ENCODE measurements at regions not wholly inside any gene's neighbourhood (a gene's known extent, or its start where the extent isn't known, plus 50 kb on each side); places are given as distances from the start of the nearest gene placed in this dataset.

DNA sequence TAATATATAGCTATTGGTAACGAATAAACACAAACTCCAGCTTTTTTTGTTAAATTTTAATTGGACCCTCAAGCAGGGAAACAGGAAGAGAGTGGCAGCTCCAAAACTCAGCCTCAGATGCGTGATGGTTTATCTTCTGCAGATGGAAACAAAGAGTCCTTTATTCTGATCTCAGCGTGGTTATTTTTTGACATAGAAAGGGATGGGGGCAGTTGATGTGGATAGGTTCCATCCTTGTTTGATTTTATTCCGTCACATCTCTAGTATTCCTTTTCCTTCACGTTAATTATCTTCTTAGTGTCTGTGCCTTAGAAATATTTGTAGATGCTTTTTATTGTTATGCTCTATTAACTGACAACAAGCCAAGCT lies 447.6 kb upstream of the SEL1L start:
- Histone ChIP-seq H3K4me1 (no peaks in the 10 kb centered on the region), H3K4me3 (no peak overlapping the region), H3K27ac (no peak overlapping the region), H3K27me3 (no peaks in the 10 kb centered on the region), H3K36me3 (no peaks in the 10 kb centered on the region), H3K9me3 (no peaks in the 10 kb centered on the region)
- WGBS, 2 donors = 65 to 73% methylated on average over 5 of the region's 5 CpGs
- TF ChIP-seq POLR2AphosphoS5 (IDR thresholded peaks at IDR 0.05) = no peak
- no peak for TF ChIP-seq EP300 (IDR thresholded peaks at IDR 0.05)
- TF ChIP-seq POLR2A (IDR thresholded peaks at IDR 0.05) = no peak
- TF ChIP-seq CTCF (IDR thresholded peaks at IDR 0.05) = no peak
- ATAC-seq (ENCODE audit: low FRiP score in 2 of 2) (no peak), DNase-seq (no peak)

- no peaks in the 10 kb centered on the region for H3K4me1 ChIP-seq
- WGBS, 2 donors = 70 to 72% methylated on average over 4 of the region's 4 CpGs
- no peaks in the 10 kb centered on the region for H3K27me3 ChIP-seq
- H3K36me3 ChIP-seq = no peaks in the 10 kb centered on the region
- no peak overlapping the region for H3K4me3 ChIP-seq
- ATAC-seq (ENCODE audit: low FRiP score in 2 of 2) (no peak), DNase-seq (no peak)
- H3K9me3 ChIP-seq = no peaks in the 10 kb centered on the region
- no peak for TF ChIP-seq EP300 (IDR thresholded peaks at IDR 0.05)
- no peak overlapping the region for H3K27ac ChIP-seq
These were observed 448.4 kb upstream of the SEL1L start for GRCh38 chr14:81982046-81982445.

DNA sequence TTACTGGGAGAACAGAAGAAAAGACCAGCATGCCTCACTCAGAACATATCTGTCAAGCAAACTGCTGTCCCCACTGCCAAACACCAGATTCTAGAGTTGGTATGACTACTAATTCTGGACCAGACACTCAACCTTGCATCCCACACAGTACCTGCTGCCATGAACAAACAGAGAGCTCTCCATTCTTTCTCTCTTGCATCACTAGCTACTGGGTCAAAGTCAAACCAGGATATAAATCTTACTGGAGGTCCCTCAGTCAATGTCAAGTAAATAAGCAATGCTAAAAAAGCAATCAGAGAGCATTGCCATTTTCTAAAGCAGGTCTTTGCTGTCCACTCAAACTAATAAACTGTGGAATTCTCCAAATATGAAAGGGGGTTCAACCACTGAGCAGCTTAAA lies 452.4 kb upstream of the SEL1L start:
- no peak for TF ChIP-seq POLR2A (IDR thresholded peaks at IDR 0.05)
- no peak for TF ChIP-seq EP300 (IDR thresholded peaks at IDR 0.05)
- TF ChIP-seq CTCF (IDR thresholded peaks at IDR 0.05) = no peak
- no peak for TF ChIP-seq POLR2AphosphoS5 (IDR thresholded peaks at IDR 0.05)
- Histone ChIP-seq H3K4me1 (no peaks in the 10 kb centered on the region), H3K4me3 (no peak overlapping the region), H3K27me3 (no peaks in the 10 kb centered on the region), H3K9me3 (no peaks in the 10 kb centered on the region), H3K27ac (no peak overlapping the region), H3K36me3 (no peaks in the 10 kb centered on the region)
- ATAC-seq (ENCODE audit: low FRiP score in 2 of 2) (no peak), DNase-seq (no peak)

DNA sequence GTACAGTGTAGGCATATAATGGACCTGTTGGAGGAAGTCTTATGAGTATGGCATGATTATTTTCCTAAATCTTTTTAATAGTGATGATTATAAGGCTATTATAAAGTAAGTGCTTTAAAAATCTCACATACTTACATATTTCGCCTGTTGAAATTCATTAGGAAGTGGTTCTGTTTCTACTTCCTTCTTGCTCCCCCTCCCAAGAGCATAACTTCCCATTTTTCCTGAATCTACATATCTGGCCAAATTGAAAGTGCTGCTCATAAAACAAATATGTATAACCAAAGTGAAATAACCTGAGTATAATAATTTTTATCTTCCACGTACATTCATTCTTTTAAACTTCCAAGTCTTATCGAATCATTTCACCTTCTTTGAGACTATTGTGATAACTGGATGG lies 455.6 kb upstream of the SEL1L start:
- TF ChIP-seq EP300 (IDR thresholded peaks at IDR 0.05) (no peak), POLR2A (IDR thresholded peaks at IDR 0.05) (no peak), POLR2AphosphoS5 (IDR thresholded peaks at IDR 0.05) (no peak), CTCF (IDR thresholded peaks at IDR 0.05) (no peak)
- ATAC-seq (ENCODE audit: low FRiP score in 2 of 2) = no peak
- no peaks in the 10 kb centered on the region for H3K27me3 ChIP-seq
- WGBS, 2 donors = 65% methylated on average over 3 of the region's 3 CpGs
- no peaks in the 10 kb centered on the region for H3K9me3 ChIP-seq
- H3K36me3 ChIP-seq = no peaks in the 10 kb centered on the region
- H3K4me1 ChIP-seq = no peaks in the 10 kb centered on the region
- no peak overlapping the region for H3K4me3 ChIP-seq
- H3K27ac ChIP-seq = no peak overlapping the region
- no peak for DNase-seq

DNA sequence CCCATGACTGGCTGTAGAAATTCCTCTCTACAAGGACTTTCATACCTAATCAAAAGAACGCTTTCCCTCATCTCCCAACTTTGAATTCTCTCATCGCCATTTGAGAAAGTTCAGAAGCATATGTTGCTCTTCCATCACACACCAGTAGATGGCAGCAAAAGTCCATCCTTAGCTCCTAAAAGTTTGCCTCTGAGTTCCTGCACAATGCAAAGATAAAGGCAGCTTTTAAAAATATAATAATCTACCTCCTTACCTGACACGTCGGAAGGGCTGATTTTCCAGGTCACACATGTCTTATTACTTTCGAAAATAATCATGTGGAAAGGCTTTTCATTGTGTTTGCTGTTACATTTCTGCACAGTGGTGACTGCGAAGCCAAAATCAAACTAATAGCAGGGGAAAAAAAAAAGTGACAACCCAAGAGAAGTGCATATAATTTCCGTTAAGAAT lies 456.7 kb upstream of the SEL1L start:
- Histone ChIP-seq H3K4me3 (no peak overlapping the region), H3K9me3 (no peaks in the 10 kb centered on the region), H3K27ac (no peak overlapping the region), H3K4me1 (no peaks in the 10 kb centered on the region), H3K36me3 (no peaks in the 10 kb centered on the region), H3K27me3 (no peaks in the 10 kb centered on the region)
- no peak for DNase-seq
- peak in 1 of 2 donors; percentile 78 for ATAC-seq (ENCODE audit: low FRiP score in 2 of 2)
- peak; percentile 33 to 73 (median 71) for TF ChIP-seq CTCF (IDR thresholded peaks at IDR 0.05)
- TF ChIP-seq POLR2AphosphoS5 (IDR thresholded peaks at IDR 0.05) = no peak
- TF ChIP-seq EP300 (IDR thresholded peaks at IDR 0.05) = no peak
- TF ChIP-seq POLR2A (IDR thresholded peaks at IDR 0.05) = no peak
- WGBS, 2 donors = 19% methylated on average over 7 of the region's 7 CpGs

Measured in upper lobe of left lung (tissue), 6 donors.